ENCODE measurements at regions not wholly inside any gene's neighbourhood (a gene's known extent, or its start where the extent isn't known, plus 50 kb on each side); places are given as distances from the start of the nearest gene placed in this dataset.

GRCh38 chr14:104521816-104522745 is 57.5 kb upstream of the C14orf180 start:
- no peak for DNase-seq (ENCODE audit: low read depth in 4 of 4, low spot score in 1 of 4)

GRCh38 chr14:104522926-104523545 is 56.5 kb upstream of the C14orf180 start:
- DNase-seq (ENCODE audit: low read depth in 4 of 4, low spot score in 1 of 4): no peak

- no peak for DNase-seq (ENCODE audit: low read depth in 4 of 4, low spot score in 1 of 4)
These were observed 56.0 kb upstream of the C14orf180 start for GRCh38 chr14:104523546-104523935.

GRCh38 chr14:104524726-104525125 is 54.8 kb upstream of the C14orf180 start:
- DNase-seq (ENCODE audit: low read depth in 4 of 4, low spot score in 1 of 4): no peak

- no peak for DNase-seq (ENCODE audit: low read depth in 4 of 4, low spot score in 1 of 4)
These were observed 52.6 kb upstream of the C14orf180 start for GRCh38 chr14:104526723-104527645.

- DNase-seq (ENCODE audit: low read depth in 4 of 4, low spot score in 1 of 4): no peak
These were observed 51.6 kb upstream of the C14orf180 start for GRCh38 chr14:104527857-104528459.

GRCh38 chr14:104528496-104528895 is 51.1 kb upstream of the C14orf180 start:
- no peak for DNase-seq (ENCODE audit: low read depth in 4 of 4, low spot score in 1 of 4)

Measured in stimulated activated CD4-positive, alpha-beta T cell treated with anti-CD3 and anti-CD28 coated beads, Interleukin-1b, Interleukin-23, amount 100 ng/mL, for 24 hours (primary cell).